NCI-H2227 treated with DMSO at 0.1 percent for 48 hours (cell line): ENCODE measurements at regions not wholly inside any gene's neighbourhood (a gene's known extent, or its start where the extent isn't known, plus 50 kb on each side); places are given as distances from the start of the nearest gene placed in this dataset.
"Not testable (repeated sequence)": the region's sequence is repeated elsewhere in the genome, so short reads cannot be mapped to it uniquely, and the experiment has no call there.

Experiments
- DNase-seq: peaks from one replicate; lab custom pipeline; 2025; lab: John Stamatoyannopoulos, UW

DNA sequence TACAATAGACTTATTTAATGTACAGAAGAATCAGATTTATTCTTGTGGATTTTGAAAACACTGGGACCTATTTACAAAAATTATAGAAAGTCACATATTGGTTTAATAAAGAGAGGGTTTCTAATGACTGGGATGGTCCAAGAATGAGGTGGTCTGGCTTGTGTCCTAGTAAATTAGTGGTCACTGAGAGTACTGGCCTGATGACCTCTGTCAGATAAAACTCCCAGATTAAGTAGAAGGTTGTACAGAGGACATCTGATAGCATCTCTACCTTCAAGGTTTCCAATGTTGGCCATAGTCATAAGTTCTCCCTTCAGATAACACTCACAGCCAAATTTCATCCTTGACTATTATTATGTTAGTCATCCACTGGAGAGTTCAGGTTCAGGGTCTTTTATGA, 692.9 kb downstream of the MTRR start:
- no peak for DNase-seq

DNA sequence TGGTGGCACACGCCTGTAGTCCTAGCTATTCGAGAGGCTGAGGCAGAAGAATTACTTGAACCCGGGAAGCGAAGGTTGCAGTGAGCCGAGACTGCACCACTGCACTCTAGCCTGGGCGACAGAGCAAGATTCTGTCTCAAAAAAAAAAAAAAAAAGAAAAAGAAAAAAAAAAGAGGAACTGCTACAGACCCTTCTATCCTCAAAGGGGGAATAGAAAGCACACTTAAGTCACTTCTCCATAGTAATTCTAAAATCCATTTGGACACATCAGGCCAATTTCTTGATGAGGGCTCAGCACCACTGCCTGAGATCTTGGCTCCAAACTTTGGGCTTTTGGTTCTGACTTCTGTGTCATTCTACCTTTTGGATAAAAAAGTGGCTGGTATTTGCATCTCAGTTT, 694.6 kb downstream of the MTRR start:
- not testable (repeated sequence) for DNase-seq

DNA sequence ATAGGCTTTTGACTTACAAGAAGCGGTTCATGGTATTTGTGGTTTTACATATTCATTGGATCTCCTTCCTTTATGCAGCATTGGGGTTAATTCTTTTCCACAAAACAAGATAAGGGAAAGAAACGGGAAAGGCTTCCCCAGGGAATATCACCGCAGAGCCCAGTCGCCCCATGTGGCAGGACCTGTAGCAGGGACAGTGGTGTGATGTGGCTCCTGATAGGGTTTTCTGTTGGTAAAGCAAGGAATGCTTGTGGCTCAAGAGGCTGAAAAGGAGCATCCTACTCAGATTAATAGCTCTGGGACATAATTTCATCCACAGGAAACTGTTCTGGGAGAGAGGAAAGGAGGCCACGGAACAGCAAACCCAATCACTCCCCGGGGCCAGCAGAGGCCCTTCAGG, 699.9 kb downstream of the MTRR start:
- DNase-seq: no peak

DNA sequence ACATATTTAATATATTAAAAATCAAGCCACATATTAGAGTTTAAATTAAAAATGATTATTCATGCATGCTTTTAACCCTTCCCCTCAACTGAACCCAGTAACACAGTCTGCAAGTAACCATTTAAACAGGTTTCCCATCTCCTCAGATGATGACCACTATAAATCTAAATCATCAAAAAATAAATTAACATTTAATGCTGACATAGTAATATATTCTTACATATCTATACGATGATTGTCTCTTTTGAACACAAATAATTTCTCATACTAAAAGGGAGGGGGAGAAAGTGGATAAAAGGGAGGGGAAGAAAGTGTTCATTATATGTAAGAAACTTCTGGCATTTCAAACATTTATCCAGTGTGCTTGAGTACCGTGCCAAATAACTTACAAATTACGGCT, 701.6 kb downstream of the MTRR start:
- DNase-seq: no peak

DNA sequence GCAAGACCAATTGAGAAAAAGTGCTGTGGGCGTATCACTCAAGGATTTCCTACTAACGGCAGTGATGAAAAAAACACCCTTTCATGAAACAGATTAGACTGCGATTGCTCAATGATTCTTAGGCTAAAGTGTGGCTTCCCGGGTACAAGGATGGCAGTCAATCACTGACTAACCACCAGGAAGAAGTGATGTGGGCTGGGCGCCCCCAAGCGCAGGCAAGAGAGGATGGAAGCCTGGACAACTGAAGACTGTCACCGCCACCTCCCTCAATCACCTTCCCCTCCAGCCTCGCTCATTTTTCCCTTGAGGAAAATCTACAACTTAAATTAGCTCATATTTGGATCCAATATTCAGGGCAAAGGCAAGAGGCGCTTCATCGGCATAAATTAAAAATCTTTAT, 707.2 kb downstream of the MTRR start:
- no peak for DNase-seq

DNA sequence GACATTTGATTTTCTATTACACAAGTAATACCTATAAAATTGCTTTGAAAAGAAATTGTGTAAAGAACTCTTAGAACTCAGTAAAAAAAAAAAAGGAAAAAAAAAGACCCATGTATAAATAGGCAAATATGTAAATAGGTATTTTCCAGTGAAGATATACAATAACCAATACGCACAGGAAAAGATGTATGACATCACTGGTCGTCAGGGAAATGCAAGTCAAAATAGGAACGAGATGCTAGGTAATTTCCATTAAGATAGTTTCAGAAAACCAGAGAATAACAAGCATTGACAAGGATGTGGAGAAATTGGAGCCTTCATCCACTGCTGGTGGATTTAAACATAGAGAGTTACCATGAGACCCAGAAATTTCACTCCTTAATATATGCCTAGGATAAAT, 708.8 kb downstream of the MTRR start:
- DNase-seq: no peak

DNA sequence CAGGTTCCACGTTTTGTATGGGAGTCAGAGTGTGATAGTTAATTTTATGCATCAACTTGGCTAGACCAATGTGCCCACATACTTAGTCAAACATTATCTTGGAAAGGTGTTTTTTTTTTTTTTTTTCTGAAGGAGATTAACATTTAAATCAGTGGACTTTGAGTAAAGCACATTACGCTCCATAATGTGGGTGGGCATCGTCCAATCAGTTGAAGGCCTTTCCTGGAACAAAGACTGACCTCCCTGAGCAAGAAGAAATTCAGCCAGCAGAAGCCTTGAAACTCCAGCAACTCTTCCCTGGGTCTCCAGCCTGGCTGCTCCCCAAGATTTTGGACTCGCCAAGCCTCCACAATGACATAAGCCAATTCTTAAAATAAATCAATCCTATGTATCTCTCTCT, 711.4 kb downstream of the MTRR start:
- DNase-seq: no peak

DNA sequence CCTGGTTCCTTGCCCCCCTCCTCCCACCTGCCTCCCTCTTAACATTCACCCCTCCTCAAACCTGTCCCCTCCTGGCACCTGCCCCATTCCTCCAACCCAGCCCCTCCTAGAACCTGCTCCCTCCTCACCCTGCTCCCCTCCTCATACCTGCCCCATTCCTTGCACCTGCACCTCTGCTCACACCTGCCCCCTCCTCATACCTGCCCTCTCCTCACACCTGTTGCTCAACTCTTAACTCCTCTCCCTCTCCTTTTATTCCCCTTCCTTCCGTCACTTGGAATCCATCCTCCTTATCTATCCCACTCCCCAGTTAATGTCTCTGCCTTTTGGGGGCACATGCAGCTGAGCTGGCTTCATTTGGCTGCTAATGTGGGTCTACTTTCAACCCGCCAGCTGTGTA, 712.1 kb downstream of the MTRR start:
- no peak for DNase-seq

DNA sequence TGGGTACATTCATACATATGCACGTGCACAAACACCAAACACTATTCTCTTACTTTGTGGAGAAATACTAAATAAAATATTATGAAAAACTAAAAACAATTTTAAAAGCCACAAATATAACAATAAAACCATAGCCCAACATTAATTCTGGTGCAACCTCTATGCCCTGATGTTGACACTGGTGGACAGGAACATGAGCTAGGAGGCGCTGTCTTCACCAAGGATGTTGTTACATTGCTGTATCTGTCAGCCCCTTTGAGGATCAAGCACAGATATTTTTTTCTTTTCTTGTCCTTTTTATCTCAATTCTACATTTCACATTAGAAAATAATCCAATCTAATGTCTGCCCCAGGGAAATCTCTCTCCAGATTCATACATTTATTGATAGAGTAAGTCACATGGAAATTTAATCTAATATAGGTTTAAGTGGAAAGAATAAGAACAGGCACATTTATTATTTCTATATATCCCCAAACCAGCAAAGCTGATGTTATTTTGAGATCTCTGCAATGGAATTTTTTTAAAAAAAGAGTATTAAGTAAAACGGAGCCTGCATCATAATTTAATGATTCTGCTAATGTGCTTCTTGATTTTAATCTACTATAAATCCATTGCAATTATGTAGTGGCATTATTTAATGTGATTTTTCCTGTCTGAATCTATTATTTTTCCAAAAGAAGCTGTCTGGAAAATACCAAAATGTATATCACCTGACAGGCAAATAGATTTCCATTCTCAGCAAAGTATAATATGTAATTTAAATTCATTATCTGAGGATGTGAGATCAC, 716.5 kb downstream of the MTRR start:
- DNase-seq: no peak

DNA sequence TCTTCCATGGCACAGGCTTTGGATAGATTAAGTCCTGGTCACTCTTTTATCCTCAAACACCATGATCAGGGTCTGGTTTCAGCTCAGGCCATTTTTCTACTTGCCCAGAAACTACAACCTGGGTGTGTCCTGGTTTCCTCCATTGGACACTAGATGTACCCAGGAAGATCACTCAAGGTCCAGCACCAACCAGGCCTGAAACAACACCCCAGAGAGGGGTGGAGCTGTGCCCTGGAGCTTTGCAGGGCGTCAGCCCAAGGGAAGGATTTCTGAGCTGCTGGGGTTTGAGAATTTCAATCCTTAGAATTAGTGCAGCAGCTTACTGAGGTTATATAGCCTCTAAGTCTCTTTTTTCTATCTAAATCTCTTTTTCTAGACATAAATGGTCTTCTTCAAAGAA, 722.0 kb downstream of the MTRR start:
- no peak for DNase-seq

DNA sequence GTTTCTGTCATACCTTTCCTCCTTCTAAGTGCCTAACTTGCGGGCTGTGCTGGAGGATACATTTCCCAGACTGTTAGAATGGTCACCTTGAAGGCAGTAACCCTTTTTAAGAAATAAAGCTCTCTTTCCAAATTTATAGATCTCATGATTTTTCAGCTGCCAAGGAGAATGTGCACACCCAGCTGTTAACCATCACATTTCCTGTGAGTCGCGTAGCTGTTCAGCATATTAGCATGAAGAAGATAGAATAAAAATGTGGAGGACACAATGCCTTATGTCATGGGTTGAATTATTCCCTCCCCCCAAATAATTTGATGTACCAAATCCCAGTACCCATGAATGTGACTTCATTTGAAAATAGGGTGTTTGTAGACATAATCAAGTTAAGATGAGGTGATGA, 729.4 kb downstream of the MTRR start:
- no peak for DNase-seq

DNA sequence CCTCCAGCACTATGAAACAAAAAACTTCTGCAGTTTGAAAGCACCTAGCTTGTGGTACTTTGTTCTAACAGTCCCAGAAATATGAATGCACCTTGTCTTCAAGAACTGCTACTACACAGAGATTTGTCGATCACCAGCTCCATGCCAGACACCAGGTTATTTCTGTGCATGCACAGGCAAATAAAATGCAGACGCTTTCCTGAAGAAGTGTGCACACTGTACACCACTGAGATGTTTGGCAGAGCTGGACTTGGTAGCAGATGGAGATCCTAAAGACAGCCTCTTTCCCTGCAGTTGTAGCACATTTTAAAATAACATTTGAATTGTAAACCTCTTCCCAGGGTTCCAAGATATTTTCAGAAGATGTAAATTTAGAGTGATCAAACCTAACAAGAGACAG, 730.0 kb downstream of the MTRR start:
- no peak for DNase-seq

DNA sequence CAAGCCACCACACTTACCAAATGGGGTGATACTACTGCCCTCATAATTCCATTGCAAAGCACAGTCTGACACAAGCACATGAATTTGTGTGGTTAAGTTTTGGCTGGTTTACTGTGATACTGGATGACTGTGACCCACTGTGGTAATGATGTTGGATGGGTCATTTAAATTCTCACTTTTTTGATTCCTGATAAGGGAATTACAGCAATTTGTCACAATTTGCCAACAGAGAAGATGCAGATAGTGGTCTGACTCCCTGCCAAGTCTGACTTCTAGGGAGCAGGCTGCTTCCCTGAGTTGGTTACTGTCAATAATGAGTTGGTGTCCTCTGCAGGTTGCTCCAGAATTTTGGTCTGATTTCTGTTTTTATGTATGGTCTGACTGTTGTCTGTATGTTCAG, 731.9 kb downstream of the MTRR start:
- DNase-seq: no peak

DNA sequence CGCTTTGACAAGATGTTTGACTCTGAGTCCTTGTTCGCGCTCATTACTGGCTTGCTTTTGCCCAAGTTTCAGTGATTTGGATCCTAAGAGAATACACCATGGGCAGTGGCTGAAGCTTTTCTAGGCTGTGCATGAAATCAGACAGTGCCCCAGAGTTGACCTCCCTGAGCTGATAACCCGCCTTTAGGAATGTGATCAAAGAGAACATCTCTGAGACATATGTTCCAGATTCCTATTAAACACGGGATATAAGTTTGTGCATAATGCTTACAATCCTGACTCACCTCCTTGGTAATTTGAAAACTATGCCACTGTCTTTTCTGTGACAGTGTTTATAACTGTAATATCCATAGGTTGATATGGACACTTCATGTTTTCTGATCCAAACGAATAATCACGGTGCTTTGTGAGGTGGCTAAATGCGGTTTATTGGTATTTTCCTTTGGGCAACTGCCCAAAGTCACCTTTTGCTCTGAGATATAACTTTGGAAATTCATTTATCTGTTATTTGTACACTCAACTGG, 732.9 kb downstream of the MTRR start:
- no peak for DNase-seq

DNA sequence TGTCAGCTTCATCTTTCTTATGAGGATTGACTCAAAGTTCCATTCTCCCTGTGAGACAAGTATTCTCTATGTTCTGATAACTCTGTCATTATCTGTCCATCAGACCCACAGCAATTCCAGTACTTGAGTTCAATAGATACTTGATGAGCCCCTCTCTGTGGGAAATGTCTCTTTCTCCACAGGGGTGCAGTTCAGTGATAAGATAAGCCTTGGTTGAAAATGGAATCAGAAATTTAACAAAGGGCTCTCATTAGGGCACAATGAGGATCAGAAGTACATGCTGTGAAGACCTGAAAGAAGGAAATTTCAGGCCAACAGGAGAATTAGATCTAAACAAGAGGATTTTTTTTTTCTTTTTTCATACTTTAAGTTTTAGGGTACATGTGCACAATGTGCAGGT, 737.3 kb downstream of the MTRR start:
- DNase-seq: no peak

DNA sequence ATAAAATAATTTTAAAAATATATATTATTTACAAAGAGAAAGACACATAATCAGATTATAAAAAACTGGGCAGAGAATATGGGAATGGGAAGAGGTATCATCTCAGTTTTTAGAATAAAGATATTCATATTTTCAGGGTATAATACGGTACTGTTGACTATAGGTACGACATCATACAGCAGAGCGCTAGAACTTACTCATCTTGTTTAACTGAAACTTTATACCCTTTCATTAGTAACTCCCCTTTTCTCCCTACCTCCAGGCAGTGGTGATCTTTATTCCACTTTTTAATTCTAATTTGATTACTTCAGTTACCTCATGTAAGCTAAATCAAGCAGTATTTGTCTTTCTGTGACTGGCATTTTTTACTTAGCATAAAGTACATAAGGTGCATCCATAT, 742.1 kb downstream of the MTRR start:
- no peak for DNase-seq

DNA sequence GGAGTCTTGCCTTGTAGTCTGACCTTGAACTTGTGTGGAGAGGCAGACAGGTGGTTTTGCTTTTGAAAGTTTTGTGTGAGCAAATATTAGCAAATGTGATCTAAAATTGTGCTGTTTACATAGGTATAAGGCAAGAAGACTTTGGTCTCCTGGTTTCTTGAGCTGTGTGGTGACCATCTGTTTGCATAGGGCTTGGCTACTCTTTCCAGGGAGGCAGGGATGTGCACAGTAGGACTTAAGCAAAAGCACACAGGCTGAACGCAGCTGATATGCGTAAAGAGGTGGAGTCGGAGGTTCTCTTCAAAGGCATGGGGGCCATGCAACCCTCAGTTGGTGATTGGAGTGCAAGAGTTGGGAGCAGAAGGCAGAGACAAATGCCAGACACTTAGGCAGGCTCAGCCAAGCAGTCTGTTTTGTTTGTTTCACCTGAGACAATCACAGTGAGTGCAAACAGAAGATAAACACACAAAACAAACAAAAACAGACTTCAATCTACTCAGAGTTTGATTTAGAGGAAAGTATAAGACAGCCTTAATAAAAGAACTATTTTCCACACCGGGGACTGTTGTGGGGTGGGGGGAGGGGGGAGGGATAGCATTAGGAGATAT, 744.2 kb downstream of the MTRR start:
- no peak for DNase-seq

DNA sequence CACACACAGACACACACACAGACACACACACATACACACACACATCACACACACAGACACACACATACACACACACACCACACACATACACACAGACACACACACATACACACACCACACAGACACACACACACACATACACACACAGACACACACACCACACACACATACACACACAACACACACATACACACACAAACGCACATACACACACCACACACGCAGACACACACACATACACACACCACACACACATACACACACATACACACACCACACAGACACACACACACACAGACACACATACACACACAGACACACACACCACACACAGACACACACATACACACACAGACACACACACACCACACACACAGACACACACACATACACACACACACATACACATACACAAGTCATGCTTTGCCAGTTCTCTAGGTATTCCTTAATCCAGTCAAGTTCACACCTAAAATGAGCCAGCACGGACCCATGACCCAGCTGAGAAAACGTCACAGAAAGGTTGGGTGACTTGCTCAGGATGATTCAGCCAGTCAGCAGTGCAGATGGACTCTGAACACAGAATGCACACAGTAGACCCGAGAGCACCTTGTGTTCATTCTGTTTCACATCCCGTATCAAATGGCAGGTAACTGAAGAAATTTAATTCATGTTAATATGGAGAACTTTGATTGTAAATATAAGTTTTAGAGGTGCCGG, 746.4 kb downstream of the MTRR start:
- no peak for DNase-seq

DNA sequence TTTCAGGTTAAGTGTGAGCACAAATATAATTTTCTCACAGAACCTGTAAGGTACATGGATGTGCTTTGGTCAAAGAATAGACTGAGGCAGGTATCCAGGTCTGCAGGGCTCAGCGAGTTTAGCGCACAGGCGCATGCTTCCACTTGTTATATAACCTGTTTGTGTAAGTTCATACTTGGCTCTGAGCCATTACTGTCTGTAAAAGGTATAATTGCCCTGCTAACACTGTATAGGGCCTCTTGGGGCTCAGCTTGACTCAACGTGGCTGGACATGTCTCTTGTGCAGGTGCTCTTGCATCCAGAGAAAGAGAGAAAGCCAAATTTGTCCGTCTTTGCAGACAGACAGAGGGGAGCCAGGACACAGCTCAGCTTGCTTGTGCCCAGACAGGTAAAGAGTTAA, 759.6 kb downstream of the MTRR start:
- no peak for DNase-seq

DNA sequence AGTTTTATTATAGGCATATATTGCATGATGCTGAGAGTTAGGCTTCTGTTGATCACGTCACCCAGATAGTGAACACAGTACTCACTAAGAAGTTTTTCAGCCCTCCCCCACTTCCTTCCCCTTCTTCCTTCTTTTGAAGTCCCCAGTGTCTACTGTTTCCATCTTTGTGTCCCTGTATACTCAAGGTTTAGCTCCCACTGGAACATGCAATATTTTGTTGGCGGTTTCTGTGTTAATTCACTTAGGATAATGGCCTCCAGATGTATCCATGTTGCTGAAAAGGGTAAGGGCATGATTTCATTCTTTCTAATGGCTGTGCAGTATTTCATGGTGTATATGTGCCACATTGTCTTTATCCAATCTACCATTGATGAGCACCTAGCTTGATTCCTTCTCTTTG, 764.3 kb downstream of the MTRR start:
- no peak for DNase-seq

DNA sequence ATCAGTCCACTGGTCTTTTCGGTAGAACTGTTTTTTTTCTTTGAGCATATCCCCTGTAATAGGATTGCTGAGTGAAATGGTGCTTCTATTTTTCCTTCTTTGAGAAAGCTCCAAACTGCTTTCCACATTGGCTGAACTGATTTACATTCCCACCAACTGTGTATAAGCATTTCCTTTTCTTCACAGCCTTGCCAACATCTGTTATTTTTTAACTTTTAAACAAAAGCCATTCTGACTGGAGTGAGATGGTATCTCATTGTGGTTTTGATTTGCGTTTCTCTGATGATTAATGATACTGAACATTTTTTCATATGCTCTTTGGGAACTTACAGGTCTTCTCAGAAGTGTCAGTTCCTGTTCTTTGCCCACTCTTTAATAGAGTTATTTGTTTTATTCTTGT, 764.7 kb downstream of the MTRR start:
- no peak for DNase-seq

DNA sequence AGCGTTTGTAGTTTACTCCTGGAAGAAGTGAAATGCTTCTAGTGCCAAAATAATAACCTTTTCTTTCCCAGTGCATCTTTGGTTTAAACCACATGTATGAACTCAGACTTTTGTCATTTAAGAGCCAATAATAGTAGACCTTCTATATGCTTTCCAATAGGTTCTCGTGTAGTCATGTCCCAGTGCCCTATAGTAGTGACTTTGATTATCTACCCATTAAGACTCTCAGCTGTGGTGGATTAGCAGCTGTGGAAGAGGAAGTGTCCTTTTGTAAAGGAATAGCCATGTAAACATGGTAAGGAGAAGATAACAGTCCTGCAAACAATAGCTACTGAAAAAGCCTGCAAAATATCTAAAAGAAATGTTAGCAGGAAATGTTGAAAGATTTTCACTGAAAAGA, 765.3 kb downstream of the MTRR start:
- DNase-seq: no peak

DNA sequence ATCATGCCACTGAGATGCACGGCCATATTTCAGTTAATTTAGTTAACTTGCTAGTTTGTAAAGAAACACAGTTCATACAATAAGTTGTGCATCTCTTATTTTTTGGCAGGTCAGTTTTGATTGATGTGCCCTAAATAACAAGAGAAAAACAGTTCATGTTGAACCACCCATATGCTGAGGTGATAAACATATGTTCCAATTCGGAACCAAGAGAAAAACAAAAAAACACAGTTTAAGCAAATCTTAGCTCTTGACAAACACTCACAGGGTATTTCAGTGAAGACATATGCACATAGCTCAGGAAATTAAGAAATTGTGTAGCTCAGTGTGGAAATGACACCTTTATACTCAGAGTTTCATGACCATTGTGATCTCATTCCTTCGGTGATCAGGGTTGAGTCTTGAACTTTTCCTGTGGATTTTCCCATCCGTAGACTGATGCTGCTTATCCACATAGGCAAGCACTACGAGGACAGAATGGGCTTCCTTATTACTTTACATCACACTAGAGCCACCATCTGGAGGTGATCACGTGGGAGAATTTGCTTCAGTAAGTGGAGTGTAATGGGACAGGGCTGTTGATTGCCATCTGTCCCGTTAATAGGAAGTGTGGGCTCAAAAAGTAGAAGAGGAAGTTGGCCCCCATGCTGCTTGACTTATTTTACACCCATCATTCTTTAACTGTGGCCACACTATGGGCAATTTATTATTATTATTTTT, 773.0 kb downstream of the MTRR start:
- no peak for DNase-seq
